ENCODE measurements at regions not wholly inside any gene's neighbourhood (a gene's known extent, or its start where the extent isn't known, plus 50 kb on each side); places are given as distances from the start of the nearest gene placed in this dataset.

GRCh38 chr9:11417782-11418181 lies 805.0 kb upstream of the PTPRD start:
- DNase-seq (ENCODE audit: low read depth), result no peak
- no peak for TF ChIP-seq CTCF (IDR thresholded peaks at IDR 0.05; ENCODE audit: insufficient read depth, low read depth, low read length, missing control alignments)

GRCh38 chr9:11431490-11431889 lies 818.7 kb upstream of the PTPRD start:
- no peak for TF ChIP-seq CTCF (IDR thresholded peaks at IDR 0.05; ENCODE audit: insufficient read depth, low read depth, low read length, missing control alignments)
- no peak for DNase-seq (ENCODE audit: low read depth)
- H3K4me3 ChIP-seq (ENCODE audit: low read length), result no peak overlapping the region

More at GRCh38 chr9:11417782-11418181, 805.0 kb upstream of the PTPRD start:
- no peak overlapping the region for H3K4me3 ChIP-seq (ENCODE audit: low read length)

DNA sequence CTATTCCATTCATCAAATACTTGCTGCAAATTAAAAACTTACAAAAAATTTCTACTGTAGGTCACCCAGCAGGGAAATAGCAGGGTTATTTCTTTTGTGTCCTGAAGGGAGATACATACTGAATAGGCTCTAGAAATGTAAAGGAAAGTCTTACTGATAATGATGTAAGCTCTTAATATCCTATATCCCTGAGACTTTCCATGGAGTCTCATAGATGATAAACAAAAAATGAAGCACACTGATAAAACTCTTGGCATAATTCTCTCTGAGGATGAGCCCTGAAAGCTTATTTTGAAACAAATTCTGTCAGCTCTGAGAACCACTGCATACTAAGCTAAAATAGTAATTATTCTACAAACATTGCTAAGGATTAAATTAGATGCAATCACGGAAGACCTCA lies 819.6 kb upstream of the PTPRD start:
- DNase-seq (ENCODE audit: low read depth), result no peak
- no peak for TF ChIP-seq CTCF (IDR thresholded peaks at IDR 0.05; ENCODE audit: insufficient read depth, low read depth, low read length, missing control alignments)

GRCh38 chr9:11443631-11444030 lies 830.8 kb upstream of the PTPRD start:
- no peak overlapping the region for H3K4me3 ChIP-seq (ENCODE audit: low read length)
- DNase-seq (ENCODE audit: low read depth), result no peak
- TF ChIP-seq CTCF (IDR thresholded peaks at IDR 0.05; ENCODE audit: insufficient read depth, low read depth, low read length, missing control alignments), result no peak

More for the DNA sequence above, 819.6 kb upstream of the PTPRD start:
- no peak overlapping the region for H3K4me3 ChIP-seq (ENCODE audit: low read length)

DNA sequence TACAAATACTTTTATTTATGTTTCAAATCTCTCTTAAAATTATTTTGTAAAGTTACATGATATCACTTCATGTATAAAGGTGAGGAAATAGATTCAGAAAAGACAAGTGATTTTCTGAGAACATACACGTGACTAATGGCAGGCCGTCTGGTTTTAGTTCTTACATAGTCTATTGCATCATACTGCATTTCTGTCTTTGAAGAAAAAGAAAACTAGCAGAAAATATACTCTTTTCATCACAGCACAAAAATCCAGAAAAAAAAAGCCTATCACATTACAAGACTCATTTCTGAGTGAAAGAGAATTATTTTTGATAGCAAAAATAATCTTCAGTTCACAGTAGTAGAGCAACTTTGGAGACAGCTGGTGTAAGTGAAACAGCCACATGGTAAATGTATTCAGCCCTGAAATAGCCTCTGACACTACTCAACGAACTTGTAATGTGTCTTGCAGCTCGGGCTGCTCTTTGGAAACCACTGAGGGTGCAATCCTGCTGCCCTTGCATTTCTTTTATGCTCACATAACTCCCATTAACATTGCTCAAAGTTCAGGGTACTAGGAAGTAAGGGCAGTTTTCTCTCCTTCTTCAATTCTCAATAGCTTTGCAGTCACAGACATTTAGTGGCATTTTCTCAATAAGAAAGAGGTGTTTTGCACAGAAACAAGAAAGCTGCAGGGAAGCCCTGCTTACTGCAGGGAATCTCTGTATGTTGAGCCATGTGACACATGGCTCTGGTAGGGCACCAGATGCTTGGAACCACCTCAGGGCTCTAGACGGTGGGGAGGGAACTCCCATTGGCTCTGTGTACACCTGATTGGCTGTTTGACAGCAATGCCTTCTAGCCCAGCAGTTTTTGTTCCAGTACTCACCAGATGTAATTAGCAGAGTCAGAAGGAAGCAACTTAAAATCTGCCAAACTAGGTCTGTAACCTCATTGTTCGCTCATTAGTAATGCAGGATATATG lies 845.3 kb upstream of the PTPRD start:
- peak; percentile 12 for DNase-seq (ENCODE audit: low read depth)
- H3K4me3 ChIP-seq (ENCODE audit: low read length), result no peak overlapping the region
- no peak for TF ChIP-seq CTCF (IDR thresholded peaks at IDR 0.05; ENCODE audit: insufficient read depth, low read depth, low read length, missing control alignments)

DNA sequence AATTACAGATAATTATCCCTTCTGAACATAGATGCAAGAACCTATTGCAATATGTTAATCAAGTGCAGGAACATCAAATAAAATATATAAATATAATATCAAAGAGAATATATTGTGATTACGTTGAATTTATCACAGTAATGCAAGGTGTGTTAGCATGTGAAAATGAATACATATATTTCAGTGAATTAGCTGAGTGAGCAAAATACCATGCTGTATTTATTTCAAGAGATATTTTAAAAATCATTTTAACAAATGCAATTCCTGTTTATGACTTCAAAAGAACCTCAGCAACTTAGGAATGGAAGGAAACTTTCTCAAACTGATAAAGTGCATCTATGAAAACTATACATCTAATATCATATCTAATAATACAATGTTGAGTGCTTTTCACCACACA lies 856.9 kb upstream of the PTPRD start:
- TF ChIP-seq CTCF (IDR thresholded peaks at IDR 0.05; ENCODE audit: insufficient read depth, low read depth, low read length, missing control alignments), result no peak
- no peak overlapping the region for H3K4me3 ChIP-seq (ENCODE audit: low read length)
- DNase-seq (ENCODE audit: low read depth), result no peak
